T47D (cell line): ENCODE measurements at regions not wholly inside any gene's neighbourhood (a gene's known extent, or its start where the extent isn't known, plus 50 kb on each side); places are given as distances from the start of the nearest gene placed in this dataset.

Experiments
- DNase-seq, 2 experiments: peaks; one replicate each; pipeline versions ENCODE4 v3.0.0 to v3.0.0-alpha.2; 2011 to 2012; ENCODE audit warnings: low read depth in 1 of 2, low spot score in 1 of 2
- JUND ChIP-seq: IDR thresholded peaks from 2 replicates; pipeline ENCODE4 v1.6.1; 2012; ENCODE audit warnings: low read depth
- in situ Hi-C: cut with HindIII; loops from 2 replicates; pipeline ENCODE4 v1.10.0; 2016; ENCODE audit warnings: low sequenced_read_pairs, low pct_unique_long_range_greater_than_20kb

DNA sequence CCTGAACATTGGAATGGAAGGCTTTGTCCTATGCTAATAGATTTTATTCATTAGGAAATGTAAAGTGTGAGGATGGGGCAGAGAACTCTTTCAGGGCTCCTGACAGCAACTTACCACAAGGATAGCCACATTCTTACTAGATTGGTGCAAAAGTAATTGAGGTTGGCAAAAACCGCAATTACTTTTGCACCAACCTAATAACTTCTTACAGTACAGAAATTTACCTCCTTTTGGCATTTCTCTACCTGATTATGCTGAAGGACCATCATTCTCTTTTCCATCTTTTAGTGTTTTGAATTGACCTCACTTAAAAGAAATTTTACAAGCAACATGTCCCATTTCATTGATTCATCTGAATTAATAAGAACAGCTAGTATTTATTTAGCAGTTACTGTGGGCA is 109.2 kb upstream of the AP1S2 start:
- DNase-seq, result no peak
- no peak for TF ChIP-seq JUND
- in situ Hi-C loops, result no loop called here

DNA sequence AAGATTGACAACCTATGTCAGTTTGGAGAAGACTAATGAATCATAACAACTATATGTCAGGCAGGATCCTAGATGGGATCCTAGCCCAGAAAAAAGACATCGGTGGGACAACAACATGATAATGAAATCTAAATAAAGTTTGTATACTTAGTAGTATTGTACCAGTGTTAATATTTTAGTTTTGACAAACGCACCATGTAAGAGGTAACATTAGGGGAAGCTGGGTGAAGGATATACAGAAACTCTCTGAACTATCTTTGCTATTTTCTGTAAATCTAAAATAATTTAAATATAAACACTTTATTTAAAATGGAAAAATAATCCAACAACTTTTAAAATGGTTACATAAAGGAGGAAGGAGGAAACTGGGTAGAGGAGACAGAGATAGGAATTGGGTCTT is 105.6 kb upstream of the AP1S2 start:
- TF ChIP-seq JUND, result no peak
- DNase-seq, result no peak
- in situ Hi-C loops, result no loop called here

DNA sequence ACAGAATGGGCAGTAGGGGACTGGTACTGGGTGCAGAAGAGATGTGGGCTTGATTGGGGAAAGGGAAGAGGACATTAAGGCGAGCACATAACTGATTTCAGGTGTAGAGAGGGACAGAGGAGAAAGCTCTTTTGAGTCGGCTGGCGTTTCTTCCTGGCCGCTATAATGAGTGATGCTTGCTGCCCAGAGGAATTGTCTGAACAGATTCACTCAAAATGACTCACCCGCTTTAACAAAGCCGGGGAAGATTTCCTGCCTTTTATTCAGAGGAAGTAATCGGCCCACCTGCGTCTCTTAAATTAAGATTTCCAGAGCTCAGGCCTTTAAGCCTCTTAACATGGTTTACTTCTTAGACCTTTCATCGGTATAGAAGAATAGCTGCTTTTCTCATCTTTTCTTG is 102.1 kb upstream of the AP1S2 start:
- in situ Hi-C loops, result no loop called here
- no peak for DNase-seq
- no peak for TF ChIP-seq JUND

DNA sequence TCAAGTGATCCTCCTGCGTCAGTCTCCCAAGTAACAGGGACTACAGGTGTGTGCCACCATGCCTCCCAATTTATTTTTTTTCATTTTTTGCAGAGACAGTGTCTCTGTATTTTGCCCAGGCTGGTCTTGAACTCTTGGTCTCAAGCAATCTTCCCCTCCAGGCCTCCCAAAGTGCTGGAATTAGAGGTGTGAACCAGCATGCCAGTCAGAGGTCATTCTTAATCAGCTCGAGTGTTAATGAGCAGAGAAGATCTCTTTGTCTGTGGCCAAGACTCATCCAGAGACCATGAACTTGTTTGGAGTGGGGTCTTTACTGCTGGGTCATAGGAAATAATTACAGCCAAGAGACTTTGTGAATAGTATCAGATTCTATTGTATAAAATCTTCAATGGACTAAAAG is 99.2 kb upstream of the AP1S2 start:
- no peak for TF ChIP-seq JUND
- no peak for DNase-seq

DNA sequence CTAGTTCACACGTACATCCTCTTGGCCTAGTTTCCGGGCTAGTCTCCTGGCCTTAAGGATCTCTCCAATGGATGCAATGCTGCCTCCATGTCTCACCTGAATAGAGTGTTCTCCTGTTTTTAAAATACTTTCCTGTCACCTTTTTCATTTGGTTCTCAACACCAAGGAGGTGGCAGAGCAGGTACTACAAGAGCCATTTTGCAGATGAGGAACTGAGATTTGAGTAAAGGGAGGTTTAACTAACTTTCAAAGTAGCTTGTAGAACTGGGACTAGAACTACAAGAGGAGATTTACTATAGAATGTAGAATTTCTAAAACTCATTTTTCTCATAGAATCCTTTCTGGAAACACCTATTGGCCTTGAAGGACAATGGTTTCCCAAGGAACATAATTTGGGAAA is 97.6 kb upstream of the AP1S2 start:
- DNase-seq, result no peak
- no peak for TF ChIP-seq JUND
- in situ Hi-C loops, result no loop called here

More for the DNA sequence above, 99.2 kb upstream of the AP1S2 start:
- in situ Hi-C loops, result no loop called here

DNA sequence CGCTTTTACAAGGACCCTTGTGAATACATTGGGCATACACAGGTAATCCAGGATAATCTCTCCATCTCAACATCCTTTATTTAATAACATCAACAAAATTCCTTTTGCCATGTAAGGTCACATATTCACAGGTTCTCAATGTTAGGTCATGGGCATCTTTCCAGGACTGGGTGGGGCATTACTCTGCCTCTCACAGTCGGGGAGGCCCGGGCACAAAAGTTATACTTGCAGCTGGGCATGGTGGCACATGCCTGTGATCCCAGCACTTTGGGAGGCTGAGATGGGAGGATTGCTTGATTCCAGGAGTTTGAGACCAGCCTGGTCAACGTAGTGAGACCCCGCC is 93.7 kb upstream of the AP1S2 start:
- no peak for TF ChIP-seq JUND
- in situ Hi-C loops, result no loop called here
- DNase-seq, result no peak

DNA sequence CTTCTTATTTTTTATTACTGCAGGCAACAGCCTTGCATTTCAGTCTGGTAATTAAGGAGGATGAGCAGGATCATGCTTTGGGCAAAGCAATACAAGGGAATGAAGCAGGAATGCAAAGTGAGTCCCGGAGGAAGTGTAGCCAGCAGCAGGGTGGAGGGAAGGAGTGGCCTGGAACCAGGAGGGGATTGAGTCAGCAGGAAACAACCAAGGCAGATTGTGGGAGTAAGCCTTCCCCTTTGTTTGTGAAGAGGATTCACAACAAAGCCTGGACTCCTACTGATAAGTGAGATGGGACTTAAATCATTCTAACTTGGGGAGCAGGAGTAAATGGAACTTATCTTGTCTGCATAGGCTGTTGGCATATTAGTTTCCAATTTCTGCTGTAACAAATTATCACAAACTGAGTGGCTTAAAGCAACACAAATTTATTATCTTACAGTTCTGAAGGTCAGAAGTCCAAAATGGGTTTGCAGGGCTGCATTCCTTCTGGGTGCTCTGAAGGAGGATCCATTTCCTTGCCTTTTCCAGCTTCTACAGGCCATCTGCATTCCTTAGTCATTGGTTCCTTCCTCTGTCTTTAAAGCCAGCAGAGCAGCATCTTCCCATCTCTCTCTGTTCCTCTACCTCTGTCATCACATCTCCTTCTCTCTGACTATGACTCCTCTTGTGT is 93.2 kb upstream of the AP1S2 start:
- in situ Hi-C loops, result no loop called here
- no peak for TF ChIP-seq JUND
- no peak for DNase-seq

DNA sequence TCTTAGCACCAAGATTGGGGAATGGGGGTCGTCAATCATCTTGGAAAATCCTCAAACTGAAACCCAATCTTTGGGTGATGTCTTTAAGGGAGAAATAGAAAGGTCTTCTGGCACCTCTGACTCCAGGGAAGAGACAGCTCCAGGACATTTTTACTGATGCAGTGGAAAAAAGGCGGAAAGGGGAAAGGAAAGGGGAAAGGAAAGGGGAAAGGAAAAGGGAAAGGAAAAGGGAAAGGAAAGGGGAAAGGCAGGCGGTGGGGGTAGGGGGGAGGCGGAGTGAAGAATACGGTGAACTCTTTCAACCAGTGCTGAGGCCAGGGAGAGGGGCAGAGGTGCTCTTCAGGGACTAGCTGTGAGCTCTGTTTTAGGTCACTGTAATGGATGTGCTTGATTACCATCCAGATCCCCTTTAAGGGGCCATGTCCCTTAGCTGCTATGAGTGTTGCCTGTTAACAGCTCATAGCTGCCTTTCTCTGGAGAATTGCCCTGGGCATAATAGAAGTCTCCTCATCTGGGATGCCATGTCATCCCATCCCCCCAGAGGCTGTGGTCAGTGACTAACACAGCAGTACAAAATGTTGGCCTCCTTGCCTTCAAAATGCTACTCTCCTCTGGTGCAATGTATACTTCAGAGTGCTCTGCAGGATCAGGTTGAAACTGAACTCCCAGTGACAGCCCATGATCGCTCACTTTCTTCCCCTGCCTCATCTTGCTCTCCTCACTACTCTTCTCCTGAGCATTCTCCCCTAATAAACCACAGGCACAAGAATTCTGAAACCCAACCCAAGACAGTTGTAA is 92.4 kb upstream of the AP1S2 start:
- no peak for TF ChIP-seq JUND
- in situ Hi-C loops, result no loop called here
- DNase-seq, result no peak

DNA sequence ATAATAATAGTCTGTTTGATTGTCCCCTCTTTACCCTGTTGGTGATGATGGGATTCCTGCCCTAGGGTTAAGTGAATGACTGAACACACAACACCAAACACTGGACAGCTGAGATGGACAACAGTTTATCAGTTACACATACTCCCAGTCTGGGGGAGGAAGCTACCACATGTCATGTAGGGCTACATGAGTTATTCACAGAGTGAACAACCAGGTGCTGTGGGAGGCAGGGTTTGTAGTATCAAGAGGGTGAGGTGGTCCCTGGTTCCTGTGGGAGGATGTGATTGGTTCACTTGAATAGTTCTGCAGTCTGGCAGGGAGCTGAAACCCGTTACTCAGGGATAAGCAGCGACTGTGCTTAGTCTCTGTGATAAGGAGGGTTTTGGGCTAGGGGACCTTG is 88.8 kb upstream of the AP1S2 start:
- DNase-seq, result no peak
- no peak for TF ChIP-seq JUND
- in situ Hi-C loops, result no loop called here

DNA sequence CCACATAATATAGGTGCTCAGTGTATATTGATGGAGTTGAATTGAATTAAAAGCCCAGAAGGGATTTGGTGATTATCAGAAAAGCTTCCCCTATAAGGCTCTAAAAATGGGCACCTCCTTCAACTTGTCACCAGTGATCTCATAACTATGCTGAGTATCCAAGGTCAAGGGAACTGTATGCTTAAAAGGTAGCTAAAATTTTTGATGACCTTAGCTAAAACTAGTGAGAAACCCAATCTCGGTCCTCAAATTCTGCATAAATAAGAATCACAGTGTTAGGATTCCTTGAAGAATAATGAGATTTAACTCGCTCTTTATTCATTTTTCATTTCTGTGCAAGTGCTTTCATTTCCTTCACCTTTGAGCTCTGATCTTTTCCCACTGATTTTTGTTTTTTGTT is 87.7 kb upstream of the AP1S2 start:
- TF ChIP-seq JUND, result no peak
- in situ Hi-C loops, result no loop called here
- no peak for DNase-seq

DNA sequence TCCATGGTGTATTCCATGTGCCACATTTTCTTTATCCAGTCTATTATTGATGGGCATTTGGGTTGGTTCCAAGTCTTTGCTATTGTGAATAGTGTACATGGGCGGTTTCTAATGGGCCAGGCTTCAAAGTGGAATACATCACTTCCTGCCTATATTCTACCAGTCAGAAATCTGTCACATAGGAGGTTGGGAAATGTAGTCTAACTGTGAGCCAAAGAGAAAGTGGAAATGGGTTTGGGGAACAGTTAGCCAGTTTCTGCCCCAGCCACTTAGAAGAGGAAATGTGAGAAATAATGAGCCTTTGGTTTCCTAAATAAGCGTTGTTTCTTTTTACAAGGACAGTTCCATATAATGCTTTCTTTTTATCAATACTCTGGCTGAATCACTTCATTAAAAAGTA is 85.1 kb upstream of the AP1S2 start:
- no peak for DNase-seq
- TF ChIP-seq JUND, result no peak
- in situ Hi-C loops, result no loop called here

DNA sequence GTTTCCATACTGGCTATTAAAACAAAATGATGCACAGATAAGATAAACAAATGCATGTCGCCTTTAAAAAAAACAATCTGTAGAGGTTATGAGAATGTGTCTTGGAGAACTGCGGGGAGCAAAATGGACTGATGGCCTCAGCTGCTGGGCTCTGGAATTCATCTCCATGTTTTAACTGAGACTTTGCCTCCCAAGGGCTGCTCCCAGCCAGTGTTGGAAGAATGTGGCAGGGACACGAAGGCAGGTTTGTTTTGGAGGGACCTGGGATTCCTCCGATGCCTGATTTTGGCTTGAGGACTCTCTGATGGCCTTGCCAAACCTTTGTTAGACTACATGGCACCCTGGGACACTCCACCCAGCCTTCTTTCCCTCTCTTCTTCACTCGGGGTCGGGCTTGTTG is 83.5 kb upstream of the AP1S2 start:
- in situ Hi-C loops, result no loop called here
- DNase-seq, result no peak
- TF ChIP-seq JUND, result no peak

DNA sequence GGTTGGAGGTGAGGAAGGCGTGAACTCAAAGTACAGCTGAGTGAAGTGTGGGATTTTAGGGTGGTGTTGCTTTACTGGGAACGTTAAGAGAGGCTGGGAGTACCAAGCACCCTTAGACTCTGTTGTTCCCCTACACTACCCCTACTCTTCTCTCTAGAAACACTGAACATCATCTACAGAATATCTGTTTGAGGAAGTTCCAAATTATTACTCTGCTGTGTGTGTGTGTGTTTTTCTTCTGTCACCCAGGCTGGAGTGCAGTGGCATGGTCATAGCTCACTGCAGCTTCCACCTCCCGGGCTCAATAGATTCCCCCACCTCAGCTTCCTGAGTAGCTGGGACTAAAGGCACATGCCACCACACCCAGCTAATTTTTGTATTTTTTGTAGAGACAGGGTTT is 76.7 kb upstream of the AP1S2 start:
- no peak for DNase-seq
- TF ChIP-seq JUND, result no peak
- in situ Hi-C loops, result no loop called here

DNA sequence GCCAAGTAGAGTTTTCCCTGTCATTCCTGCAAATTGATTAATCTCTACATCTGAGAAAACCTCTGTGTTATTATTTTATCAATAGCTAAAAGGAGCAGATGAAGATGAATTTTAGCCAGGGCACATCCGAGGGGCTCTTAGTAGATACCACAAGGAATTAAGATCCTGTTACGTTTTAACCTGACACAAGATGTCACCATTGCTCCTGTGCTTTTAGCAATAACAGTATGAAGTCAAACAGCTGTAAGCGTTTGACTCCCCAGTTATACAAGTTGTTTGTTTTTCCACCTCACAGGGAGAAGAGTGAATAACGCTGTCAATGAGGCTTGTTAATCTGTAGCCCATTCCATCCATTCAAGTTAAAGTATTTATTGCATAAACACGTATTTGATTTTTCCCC is 76.0 kb upstream of the AP1S2 start:
- peak; percentile 13 to 71 for DNase-seq
- in situ Hi-C loops, result no loop called here
- no peak for TF ChIP-seq JUND
